ENCODE measurements at regions not wholly inside any gene's neighbourhood (a gene's known extent, or its start where the extent isn't known, plus 50 kb on each side); places are given as distances from the start of the nearest gene placed in this dataset.

DNA sequence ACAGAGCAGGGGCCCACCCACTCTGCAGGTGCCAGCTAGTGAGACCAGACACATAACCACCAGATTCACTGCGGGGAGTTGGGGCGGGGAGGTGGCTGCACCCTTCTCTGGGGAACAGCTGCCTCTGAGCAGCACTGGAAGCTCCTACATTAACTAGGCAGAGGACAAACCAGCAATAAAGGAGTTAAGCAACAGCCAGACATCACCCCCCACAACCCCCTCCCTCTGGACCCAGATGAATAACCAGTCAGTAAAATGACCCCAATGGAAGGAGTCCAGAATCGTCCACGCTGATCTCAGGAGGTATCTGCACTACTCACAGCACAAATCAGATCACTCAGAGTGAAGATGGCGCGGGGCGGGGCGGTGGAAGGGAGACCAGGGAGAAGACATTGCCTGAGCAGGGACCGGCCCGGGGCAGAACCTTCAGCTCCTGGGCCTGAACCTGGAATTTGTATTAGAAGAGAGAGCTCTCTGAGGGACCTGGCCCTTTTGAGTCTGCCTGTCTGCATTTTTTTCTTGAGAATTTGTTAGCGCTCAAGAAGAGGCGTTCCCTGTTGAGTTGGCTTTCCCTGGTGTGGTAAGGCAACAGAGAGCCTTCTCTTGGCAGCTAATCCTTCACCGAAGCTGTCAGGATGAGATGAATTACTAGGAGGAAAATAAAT lies 125.5 kb upstream of the NCAM1 start:
- DNase-seq: no peak

DNA sequence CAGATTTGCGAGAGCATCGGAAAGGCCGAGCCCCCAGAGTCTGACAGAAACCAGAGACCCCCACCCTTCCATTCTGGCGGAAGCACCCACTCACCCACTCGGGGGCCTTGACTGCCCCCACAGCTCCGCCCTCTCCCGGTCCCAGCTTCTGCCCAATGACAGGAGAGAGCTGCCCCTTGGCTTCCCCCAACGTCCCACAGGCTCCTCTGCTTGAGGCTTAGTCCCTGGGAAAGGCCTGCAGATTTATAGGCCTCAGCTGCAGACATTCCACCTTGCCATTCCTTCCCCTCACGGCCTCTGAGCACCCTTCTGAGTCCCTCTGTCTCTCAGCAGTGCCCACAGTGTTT lies 125.0 kb upstream of the NCAM1 start:
- DNase-seq: no peak

DNA sequence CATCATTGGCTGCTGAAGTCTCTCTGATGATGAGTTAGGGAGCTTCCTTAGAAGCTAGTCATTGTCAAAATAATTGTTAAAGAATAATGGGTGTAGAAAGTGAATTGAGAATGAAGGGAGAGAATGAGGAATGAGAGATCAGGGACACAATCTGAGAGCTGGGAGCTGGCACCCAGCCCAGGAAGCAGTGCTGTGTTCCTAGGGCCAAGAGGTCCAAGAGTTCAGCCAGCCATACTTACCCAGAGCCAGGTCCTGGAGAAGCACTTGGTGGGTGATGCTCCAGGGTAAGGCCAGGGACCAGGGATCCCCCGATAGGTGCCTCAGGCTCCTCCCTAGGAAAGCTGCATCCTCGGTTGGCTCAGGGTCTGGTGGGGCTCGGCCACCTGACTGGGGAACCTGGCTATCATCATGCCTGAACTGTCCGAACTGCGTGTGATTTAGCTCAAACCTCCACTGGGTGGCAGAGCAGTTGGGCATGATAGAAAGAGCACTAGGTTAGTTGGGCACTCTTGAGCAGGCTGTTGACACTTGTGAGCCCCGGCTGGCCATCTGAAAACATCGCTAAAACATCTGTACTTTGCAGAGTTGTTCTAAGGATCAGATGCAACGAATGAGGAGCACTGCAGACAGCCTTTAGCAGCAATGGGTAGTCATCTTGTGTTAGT lies 123.9 kb upstream of the NCAM1 start:
- no peak for DNase-seq

DNA sequence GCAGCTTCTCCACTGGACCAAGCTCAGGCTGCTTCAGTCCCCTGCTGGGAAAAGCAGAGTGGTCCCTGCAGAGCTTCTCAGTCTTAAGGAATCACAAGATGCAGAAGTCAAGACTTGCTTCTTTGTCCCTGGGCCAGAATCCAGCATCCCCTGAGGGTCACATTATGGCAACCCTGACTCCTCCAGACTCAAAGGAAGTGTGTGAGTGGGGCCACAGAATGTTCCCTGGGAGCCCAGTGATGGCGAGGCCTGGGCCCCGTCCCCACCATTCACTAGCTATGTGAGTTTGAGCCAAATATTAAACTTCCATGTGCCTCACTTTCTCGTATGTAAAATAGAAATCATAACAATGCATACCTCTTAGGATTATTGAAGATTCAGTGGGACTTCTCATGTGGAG lies 122.2 kb upstream of the NCAM1 start:
- DNase-seq: no peak

DNA sequence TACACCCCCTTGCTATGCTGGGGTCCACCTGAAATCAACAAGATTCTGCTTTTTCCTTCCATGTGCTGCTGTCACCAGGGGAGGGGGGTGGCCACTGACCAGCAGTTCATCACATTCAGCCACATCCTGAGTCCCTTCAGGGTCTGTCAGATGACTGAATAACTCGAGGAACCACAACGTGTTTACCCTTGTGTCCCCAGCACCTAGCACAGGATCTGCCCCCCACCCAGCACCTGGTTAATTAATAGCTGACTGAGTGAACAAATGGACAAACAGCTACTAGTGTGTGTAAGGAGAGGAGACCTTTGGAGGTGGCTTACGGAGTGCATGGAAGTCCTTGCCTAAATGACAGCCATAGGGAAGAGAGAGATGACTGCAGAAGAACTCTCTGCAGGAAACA lies 119.5 kb upstream of the NCAM1 start:
- DNase-seq: no peak

DNA sequence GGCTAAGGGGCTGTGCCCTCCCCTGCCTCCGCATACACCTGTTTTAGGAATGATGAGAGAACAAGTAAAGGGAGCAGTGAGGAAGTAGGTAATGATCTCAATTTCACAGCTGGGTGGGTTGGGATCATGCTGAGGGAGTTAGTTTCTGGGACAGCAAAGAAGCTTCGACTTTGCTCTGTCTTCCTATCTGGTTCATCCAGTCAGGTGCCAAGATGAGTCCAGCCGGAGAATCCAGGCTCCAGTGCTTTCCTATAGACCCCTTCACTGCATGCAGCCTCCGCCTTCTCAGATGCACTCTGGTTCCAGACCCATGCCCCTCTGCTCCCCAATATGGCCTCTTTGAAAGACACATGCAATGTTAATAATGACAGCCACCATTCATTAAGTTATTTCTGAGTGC lies 119.1 kb upstream of the NCAM1 start:
- no peak for DNase-seq

DNA sequence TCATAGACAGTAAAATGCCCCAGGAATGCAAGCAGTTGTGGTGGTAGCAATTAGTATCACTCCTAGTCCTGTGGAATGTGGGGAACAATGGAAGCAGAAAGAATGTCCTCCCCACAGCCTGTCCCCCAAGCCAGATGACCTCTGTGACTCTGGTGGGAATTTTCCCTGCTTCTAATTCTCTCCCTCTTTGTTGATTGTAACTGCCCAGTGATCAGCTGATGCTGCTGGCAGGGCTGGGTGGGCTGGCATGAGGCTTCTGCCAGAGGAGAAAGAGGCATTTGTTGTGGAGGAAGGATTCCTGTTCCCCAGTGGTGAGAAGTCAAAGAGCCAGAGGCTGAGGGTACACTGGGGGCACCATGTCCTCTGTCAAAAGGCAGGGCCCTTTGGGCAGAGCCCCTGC lies 116.7 kb upstream of the NCAM1 start:
- DNase-seq: no peak

DNA sequence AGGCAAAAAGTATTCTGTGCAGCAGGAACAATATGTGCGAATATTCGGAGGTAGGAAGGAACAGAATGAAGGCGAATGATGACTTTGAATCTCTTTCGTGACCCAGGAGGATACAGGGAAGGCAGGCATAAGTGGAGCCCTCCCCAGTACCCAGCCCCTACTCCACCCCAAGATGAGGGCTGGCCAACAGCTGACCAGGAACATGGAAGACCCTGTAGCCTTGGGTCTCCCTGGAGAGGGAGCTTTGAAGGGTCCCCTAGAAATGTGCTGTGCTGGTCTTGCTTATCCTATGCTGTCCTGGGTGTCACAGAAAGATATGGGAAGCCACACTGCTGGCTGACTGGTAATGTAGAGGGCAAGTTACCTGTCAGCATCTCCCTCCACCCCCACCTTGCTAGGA lies 113.7 kb upstream of the NCAM1 start:
- DNase-seq: no peak

DNA sequence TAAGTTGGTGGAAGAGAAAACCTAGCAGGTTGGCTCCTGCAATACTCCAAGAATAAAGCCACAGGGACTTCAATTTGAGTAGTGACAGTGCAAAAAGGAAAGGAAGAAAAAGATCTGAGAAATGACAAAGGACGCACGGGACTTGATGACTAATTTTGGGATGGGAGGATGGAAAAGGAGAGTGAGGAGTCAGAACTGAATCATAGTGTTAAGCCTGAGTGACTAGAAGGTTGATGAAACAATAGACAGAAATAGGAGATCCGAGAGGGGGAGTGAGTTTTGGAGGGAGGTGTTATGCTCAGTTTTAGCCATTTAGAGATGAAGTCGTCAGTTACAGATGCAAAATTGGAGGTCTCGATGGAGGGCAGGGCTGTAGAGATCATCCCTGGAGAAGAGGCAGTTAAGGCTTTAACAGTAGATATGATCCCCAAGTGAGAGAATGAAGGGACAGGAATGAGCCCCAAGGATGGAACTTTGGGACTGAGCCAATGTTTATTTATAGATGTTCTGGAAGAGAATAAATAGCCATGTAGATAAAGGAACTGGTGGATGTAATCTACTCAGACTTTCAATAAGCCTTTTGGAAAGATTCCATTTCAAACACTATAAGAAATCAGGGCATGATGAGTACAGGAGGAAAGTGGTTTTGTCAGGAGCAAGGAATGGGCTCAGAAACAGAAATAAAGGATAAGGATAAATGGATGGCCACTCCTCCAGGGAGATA lies 108.9 kb upstream of the NCAM1 start:
- no peak for DNase-seq

DNA sequence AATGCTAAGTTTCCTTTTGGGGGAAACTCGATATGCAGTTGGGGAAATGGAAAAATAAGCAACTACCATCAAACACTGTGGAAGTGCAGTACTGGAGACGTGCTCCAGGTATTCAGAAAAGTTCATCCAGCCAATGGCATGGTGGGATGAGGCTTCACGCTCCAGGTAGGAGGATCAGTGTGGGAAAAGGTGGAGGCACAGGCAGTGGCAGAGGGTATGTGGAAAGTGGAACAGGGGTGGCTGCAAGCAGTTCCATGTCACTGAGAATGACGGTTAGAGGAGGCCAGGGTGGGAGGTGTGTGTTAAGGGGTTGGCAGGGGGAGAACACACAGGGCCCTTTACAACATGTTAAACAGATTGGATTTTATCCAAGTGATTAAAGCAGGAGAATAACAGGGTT lies 105.1 kb upstream of the NCAM1 start:
- no peak for DNase-seq

DNA sequence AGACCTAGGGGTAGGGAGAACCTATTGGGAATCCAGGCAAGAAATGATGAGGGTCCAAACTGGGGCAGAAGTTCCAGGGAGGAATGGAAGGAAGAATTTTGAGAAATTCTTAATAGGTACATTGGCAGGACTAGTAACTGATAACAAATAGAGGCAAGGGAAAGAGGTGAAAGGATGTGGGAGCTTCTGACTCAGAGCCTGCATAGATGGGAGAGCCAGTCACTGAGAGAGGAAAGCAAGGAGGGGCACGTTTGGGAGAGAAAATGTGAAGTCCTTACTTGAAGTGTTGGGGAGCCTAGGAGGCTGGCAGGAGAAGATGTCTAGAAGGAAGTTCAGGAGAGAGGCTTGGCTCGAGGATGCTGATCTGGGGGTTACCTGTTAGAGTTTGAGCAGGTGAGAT lies 104.6 kb upstream of the NCAM1 start:
- DNase-seq: no peak

DNA sequence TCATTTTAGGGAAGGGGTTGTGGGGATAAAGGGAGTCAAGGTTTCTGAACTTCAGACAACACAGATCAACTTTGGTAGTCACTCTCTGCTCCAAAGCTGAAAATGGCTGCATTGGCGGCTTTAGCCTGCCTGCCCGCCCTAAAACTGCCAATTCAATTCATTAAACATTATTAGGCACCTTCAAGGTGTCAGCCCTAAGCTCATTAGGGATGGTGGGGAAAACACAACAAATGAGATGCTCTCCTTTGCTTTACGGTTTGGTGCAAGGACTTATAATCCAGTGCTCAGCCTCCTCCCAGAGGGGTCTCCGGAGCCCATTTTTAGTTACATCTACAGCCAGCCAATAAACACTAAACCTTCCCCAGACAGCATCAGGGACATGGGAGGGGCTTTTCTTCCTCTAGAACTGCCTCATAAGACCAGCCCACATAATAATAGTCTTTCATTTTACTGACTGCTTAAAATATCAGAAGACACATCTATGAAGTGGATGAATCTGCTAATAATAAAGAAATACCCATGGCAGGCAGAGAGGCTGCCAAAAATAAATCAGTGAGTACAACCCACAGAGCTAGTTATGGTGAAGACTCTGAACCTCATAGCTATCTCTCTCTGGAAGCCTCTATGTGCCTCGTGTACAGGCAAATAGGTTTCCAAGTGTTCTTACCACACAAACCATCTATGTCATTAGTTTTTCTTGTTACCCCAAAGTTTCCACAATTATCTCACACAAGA lies 102.8 kb upstream of the NCAM1 start:
- DNase-seq: no peak

DNA sequence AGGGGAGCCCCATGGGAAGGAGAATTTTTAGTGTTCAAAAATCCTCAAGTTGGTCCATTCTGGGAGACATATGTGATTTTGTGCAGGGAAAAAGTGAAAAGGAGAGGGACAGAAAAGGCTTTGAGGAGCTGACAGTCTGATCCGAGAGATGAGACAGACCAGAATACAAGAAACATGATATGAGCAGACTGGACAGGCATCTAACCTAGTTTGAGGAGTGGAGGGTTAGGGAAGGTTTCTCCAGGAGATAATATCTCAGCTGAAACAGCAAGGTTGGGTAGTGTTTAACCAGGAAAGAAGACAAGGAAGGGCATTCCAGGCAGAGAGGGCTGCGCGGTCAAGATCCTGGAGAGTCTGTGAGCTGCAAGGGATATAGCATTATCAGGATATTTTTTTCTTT lies 101.4 kb upstream of the NCAM1 start:
- no peak for DNase-seq

DNA sequence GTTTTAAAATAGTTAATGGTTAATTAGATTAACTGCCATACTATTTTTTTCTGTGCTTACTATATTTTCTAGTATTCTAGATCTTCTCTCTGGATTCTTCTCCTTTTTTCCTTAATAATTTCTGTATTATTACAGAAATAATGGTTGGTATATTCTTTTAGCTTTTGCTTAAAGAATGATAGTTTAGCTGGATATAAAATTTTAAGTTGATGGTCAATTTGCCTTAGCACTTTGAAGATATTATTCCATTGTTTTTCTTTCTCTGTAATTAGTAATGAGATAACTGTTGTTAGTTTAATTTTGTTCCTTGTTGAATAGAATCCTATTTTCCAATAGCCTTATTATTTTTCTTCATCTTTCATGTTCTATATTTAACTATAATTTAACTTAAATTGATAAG lies 99.9 kb upstream of the NCAM1 start:
- DNase-seq: no peak

DNA sequence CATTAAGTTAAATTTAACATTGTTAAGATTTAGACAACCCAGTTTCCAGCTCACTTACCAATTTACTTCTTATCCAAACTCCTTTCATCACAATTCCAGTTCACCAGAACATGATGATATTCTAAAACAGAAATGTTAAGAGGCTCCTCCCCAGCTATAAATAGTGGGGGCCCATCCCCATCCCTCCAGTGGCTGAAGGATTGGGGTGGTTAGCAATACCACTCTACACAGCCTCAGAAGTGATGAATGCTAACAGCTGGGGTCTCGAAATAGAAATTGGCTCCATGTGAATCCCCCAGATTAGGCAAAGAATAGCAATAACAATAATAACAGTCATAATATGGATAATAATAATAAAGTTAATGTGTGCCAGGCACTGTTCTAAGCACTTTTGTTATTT lies 97.9 kb upstream of the NCAM1 start:
- no peak for DNase-seq

DNA sequence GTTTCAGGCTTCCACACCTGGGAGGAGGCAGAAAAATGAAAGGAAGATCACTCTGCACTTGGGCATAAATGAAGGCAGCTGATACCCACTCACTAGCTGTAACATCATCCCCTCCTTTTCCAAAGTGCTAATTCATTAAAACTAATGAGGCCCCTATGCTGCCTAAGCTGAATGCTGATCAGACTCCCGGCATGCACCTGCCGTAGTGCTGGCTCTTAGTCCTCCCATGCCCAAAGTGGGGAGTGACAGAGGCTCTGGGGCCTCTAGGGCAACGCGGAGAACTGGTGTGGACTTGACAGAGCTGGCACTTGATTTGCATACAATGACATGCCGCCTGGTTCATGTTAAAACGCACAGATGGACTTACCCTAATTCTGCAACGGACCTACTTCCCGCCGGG lies 96.5 kb upstream of the NCAM1 start:
- DNase-seq: no peak

DNA sequence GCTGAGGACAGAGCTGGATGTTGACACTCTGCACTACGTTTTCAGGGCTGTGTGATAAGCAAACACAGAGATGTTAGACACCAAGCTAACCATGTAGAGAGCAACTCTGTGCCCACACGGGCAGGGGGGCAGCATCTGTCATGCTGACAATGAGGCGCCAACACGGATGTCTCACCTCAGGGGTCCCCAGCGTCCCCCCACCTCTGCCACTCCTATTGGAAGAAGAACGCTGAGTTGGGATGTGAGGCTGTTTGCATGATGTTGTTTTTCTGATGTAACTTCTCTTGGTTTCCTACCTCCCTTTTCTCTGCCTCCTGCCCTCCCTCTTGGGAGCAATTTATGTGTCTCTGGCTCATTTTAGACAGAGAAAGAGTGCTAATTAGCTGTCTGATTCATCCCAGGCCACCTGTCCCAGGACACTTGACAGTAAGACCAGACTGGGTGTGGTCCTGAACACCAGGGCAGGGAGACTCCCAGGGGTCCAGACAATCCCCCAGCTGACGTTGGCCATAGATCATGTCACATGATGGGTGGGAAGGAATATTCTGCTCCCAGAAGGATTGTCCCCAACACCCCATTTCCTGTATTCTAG lies 89.2 kb upstream of the NCAM1 start:
- DNase-seq: no peak

DNA sequence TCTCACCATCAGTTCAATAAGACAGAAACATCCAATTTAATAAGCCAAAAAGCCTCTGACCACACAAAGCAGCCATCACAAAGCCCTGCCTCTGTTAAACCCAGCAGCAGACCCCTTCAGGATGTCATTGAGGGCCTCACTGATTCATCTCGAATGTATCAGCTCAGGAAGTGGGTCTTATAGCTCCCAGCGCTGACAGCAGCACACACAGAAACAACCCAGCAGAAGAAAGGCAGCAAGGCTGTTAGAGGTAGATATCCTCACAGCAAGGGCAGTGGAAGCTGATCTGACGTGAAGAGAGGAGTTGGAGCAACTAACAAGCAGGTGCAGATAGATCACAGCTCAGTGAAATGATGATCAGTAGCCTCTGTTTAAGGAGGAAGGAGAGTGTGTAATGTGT lies 86.2 kb upstream of the NCAM1 start:
- DNase-seq: peak; percentile 19

DNA sequence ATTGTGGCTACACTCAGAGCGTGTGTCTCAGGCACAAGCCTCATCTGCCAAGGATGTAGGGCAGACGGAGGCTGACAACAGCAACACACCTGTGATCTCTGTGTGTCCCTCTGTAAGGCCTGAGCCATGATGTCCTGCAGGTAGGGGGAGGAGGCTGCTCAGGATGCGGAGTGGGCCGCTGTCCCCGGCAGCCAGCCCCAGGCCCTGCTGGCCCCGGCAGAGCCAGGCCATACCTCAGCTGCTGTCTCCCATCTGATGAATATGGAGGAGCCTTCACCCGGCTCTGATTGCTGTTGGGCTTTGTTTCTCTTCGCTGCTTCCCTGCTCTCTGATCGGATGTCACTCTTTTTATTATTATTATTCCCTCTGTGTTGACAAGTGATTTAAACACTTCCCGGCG lies 83.6 kb upstream of the NCAM1 start:
- no peak for DNase-seq

DNA sequence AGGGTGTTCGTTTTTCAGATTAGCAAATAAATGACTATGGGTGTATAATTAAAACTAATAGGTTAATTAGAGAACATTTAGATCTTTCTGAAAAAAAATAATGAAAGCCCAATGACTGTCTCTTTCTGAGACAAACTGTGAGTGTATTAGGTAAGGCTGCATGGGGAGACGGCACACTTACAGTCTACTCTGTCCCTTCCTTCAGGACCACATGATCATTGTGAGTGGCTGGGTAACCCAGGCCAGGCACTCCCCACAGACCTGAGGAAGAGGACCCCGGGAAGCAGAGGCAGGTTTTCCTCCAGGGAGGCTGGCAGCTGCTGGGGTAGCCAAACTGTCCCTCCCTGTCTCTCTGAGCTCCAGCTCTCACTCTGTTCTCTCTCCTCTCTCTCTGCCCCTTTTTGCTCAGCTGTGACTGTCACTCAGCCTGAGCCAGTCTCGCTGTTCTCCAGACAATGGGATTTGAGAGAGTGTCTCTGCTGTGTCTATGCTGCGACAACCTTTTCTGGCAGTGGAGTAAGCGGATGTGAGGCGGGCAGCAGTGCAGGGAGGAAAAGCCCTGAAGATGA lies 83.1 kb upstream of the NCAM1 start:
- DNase-seq: no peak

DNA sequence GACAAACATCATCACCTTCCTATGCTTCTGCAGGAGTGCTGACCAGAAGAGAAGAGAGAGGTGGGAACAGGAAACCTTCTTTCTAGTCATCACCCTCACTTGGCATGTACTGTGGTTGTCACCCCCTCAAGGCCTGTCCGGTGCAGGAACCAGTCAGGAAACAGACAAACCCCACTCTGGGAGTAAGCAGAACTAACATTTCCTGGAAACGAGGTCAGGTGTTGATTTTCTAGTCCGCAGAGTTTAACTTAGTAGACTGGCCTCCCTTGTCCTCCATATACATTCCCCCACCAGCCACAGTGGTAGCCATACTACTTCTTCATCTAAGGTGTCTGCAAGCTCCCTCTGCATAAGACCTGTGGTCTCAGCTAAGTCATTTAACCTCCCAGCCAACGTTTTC lies 80.7 kb upstream of the NCAM1 start:
- DNase-seq: peak; percentile 53

DNA sequence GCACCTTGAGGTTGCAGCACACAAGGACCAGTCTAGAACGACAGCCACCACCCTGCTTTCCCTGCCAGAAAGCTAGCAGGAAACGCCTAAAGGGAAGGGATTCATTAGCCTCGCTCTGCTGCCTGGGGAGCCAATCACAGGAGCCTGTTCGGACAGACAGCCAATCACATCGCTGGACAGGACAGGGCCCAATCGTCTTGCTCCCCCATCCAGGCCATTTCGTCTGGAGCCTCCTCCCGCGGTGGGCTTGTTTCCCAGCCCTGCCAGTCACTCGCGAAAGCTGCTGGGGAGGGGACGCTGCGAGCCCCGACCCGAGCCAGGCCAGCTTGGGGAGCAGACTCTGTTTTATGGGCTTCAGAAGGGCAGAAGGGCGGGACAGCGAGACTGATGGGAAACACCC lies 79.8 kb upstream of the NCAM1 start:
- DNase-seq: no peak
